ENCODE measurements at regions not wholly inside any gene's neighbourhood (a gene's known extent, or its start where the extent isn't known, plus 50 kb on each side); places are given as distances from the start of the nearest gene placed in this dataset.

DNA sequence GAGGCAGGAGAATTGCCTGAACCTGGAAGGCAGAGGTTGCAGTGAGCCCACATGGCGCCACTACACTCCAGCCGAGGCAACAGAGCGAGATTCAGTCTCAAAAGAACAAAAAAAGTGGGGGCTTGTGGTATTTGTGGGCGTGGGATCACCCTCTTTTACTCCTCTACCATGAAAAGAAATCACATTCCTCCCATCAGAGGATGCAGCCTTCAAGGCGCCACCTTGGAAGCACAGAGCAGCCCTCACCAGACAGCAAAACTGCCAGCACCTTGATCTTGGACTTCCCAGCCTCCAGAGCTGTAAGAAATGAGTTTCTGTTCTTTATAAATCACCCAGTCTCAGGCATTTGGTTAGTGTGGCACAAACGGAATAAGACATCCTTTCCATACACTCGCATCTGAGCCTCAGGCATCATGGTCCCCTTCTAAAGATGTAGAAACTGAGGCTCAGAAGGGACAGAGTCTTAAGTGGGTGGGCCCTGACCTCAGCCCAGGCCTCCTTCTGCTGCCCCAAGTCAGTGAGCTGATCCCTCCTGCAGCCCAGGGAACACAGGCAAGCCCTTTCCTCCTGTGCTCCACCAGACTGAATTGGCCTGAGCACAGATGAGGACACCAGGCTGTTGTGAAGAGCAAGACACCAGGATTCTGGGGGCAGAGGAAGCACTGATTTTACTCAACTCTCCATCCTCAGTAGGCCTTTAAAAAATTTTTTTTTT is 201.7 kb upstream of the LINGO1 start:
- no peak overlapping the region for H3K4me2 ChIP-seq (ENCODE audit: low read depth, low read length)
- no peaks in the 10 kb centered on the region for H3K4me1 ChIP-seq (ENCODE audit: low read length)
- H3K36me3 ChIP-seq (replicated peaks; ENCODE audit: insufficient read depth, low read length): no peaks in the 10 kb centered on the region
- no peaks in the 10 kb centered on the region for H3K79me2 ChIP-seq (ENCODE audit: low read length)
- no peaks in the 10 kb centered on the region for H4K20me1 ChIP-seq (ENCODE audit: insufficient read depth, low read length)
- H3K9ac ChIP-seq (ENCODE audit: low read length): no peak overlapping the region
- no peak overlapping the region for H2AFZ ChIP-seq (ENCODE audit: low read length)
- DNase-seq: no peak
- no peaks in the 10 kb centered on the region for H3F3A ChIP-seq (ENCODE audit: insufficient read depth, low read length)
- TF ChIP-seq EZH2phosphoT487 (IDR thresholded peaks at IDR 0.05; ENCODE audit: low read length): no peak
- TF ChIP-seq EZH2 (optimal IDR thresholded peaks at IDR 0.05; ENCODE audit: low read depth, low read length): no peak
- TF ChIP-seq, protein P1, sequence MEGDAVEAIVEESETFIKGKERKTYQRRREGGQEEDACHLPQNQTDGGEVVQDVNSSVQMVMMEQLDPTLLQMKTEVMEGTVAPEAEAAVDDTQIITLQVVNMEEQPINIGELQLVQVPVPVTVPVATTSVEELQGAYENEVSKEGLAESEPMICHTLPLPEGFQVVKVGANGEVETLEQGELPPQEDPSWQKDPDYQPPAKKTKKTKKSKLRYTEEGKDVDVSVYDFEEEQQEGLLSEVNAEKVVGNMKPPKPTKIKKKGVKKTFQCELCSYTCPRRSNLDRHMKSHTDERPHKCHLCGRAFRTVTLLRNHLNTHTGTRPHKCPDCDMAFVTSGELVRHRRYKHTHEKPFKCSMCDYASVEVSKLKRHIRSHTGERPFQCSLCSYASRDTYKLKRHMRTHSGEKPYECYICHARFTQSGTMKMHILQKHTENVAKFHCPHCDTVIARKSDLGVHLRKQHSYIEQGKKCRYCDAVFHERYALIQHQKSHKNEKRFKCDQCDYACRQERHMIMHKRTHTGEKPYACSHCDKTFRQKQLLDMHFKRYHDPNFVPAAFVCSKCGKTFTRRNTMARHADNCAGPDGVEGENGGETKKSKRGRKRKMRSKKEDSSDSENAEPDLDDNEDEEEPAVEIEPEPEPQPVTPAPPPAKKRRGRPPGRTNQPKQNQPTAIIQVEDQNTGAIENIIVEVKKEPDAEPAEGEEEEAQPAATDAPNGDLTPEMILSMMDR (IDR thresholded peaks at IDR 0.05; ENCODE audit: low read length): no peak
- no peaks in the 10 kb centered on the region for H3K9me3 ChIP-seq (replicated peaks; ENCODE audit: insufficient read depth, low read length)
- H3K27ac ChIP-seq (ENCODE audit: low read length): no peak overlapping the region
- peaks cover 20% of the 10 kb centered on the region; the same call in 1 of the 2 replicates for H3K27me3 ChIP-seq (replicated peaks; ENCODE audit: insufficient read depth, low read length)
- H3K9me2 ChIP-seq (replicated peaks; ENCODE audit: insufficient read depth, low read length): no peaks in the 10 kb centered on the region
- no peak overlapping the region for H3K4me3 ChIP-seq (ENCODE audit: low read length)

DNA sequence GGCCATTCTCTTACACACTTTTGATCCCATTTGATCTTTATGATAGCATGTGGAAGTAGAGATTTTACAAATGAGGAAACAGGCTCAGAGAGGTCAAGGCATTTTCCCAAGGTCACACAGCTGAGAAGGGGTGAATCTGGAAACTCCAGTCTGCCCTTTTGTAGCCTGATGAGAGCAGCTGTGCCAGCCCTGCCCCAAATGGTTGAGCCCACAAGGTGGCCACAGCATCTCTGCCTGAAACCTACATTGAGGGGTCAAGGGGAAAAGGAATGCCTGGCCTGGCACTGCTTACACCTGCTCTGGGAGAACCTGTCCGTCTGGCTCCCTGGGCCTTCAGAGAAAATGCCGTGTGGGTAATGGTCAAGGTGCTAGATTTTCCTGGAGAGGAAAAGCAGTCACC is 200.2 kb upstream of the LINGO1 start:
- H3K4me3 ChIP-seq (ENCODE audit: low read length): no peak overlapping the region
- no peaks in the 10 kb centered on the region for H3F3A ChIP-seq (ENCODE audit: insufficient read depth, low read length)
- no peaks in the 10 kb centered on the region for H3K36me3 ChIP-seq (replicated peaks; ENCODE audit: insufficient read depth, low read length)
- H3K9me3 ChIP-seq (replicated peaks; ENCODE audit: insufficient read depth, low read length): no peaks in the 10 kb centered on the region
- no peak overlapping the region for H3K4me2 ChIP-seq (ENCODE audit: low read depth, low read length)
- no peak overlapping the region for H3K9ac ChIP-seq (ENCODE audit: low read length)
- no peaks in the 10 kb centered on the region for H3K79me2 ChIP-seq (ENCODE audit: low read length)
- no peak for TF ChIP-seq EZH2 (optimal IDR thresholded peaks at IDR 0.05; ENCODE audit: low read depth, low read length)
- TF ChIP-seq, protein P1 (IDR thresholded peaks at IDR 0.05; ENCODE audit: low read length): no peak
- no peak for TF ChIP-seq EZH2phosphoT487 (IDR thresholded peaks at IDR 0.05; ENCODE audit: low read length)
- no peak overlapping the region for H3K27ac ChIP-seq (ENCODE audit: low read length)
- H4K20me1 ChIP-seq (ENCODE audit: insufficient read depth, low read length): no peaks in the 10 kb centered on the region
- no peaks in the 10 kb centered on the region for H3K4me1 ChIP-seq (ENCODE audit: low read length)
- H3K27me3 ChIP-seq (replicated peaks; ENCODE audit: insufficient read depth, low read length): peaks cover 20% of the 10 kb centered on the region; the same call in 1 of the 2 replicates
- H3K9me2 ChIP-seq (replicated peaks; ENCODE audit: insufficient read depth, low read length): no peaks in the 10 kb centered on the region
- no peak for DNase-seq
- no peak overlapping the region for H2AFZ ChIP-seq (ENCODE audit: low read length)

DNA sequence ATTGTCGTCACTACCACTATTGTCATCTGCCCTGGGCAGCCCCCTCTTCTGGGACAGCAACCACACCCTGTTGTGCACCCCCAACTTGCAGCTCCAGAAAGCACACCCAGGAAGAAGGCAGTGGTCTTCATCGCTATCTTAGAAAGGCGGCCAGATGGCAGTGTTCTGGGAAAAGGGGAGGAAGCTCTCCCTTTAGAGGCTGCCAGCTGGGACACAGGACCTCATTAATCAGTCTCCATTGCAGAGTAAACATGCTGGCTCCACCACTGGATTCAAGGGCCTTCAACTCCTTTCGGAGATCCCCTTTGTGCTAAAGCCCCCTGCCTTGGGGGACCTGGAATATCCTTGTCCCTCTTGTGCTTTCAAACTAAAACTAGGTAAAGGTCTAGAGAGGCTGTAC is 199.3 kb upstream of the LINGO1 start:
- Histone ChIP-seq H3K27me3 (replicated peaks; ENCODE audit: insufficient read depth, low read length) (peaks cover 16% of the 10 kb centered on the region; the same call in 1 of the 2 replicates), H3K9me3 (replicated peaks; ENCODE audit: insufficient read depth, low read length) (no peaks in the 10 kb centered on the region), H3K9me2 (replicated peaks; ENCODE audit: insufficient read depth, low read length) (no peaks in the 10 kb centered on the region), H3K79me2 (ENCODE audit: low read length) (no peaks in the 10 kb centered on the region), H4K20me1 (ENCODE audit: insufficient read depth, low read length) (no peaks in the 10 kb centered on the region), H3K27ac (ENCODE audit: low read length) (no peak overlapping the region), H3K9ac (ENCODE audit: low read length) (no peak overlapping the region), H3F3A (ENCODE audit: insufficient read depth, low read length) (no peaks in the 10 kb centered on the region), H3K4me1 (ENCODE audit: low read length) (no peaks in the 10 kb centered on the region), H3K4me3 (ENCODE audit: low read length) (no peak overlapping the region), H3K4me2 (ENCODE audit: low read depth, low read length) (no peak overlapping the region), H3K36me3 (replicated peaks; ENCODE audit: insufficient read depth, low read length) (no peaks in the 10 kb centered on the region), H2AFZ (ENCODE audit: low read length) (no peak overlapping the region)
- DNase-seq: no peak
- no peak for TF ChIP-seq EZH2 (optimal IDR thresholded peaks at IDR 0.05; ENCODE audit: low read depth, low read length)
- TF ChIP-seq, protein P1 (IDR thresholded peaks at IDR 0.05; ENCODE audit: low read length): no peak
- no peak for TF ChIP-seq EZH2phosphoT487 (IDR thresholded peaks at IDR 0.05; ENCODE audit: low read length)

All from MM.1S (cell line).